ENCODE measurements at regions not wholly inside any gene's neighbourhood (a gene's known extent, or its start where the extent isn't known, plus 50 kb on each side); places are given as distances from the start of the nearest gene placed in this dataset.

DNA sequence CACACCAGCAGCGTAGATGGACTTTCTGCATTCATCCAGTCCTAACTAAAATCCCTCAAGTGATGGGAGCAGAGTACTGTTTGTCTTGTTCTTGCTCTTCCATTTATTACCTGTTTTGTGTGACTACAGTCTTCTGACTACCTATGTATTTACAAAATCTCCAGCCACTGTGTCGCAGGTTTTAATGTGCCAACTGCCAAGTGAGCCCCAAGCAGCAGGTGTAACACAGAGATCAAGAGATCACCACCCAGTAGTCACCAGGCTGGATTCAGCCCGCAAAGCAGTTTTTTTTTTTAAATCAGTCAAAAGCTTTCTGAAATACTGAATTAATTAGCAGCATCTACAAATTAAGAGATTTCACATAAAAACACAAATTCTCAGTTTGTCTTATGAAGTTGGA lies 724.1 kb upstream of the USP15 start:
- Histone ChIP-seq H3K27ac (no peak overlapping the region), H3K27me3 (no peaks in the 10 kb centered on the region), H3K36me3 (no peaks in the 10 kb centered on the region)

DNA sequence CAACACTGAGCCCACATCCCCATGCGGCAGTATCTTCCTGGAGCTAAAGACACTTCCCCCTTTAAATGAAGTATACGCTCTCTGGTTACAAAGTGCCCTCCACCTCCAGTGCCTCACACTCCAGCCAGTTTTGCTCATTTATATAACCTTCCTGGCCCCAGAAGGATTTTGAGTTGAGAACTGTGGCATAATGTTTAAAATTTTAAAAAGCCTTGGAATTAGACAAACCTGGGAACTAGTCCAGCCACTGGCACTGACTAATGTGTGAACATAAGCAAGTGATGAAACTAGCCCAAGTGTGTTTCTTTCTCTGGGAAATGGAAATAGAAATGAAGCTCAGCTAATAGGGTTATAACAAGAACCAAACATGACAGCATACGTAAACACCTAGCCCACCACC lies 723.7 kb upstream of the USP15 start:
- TF ChIP-seq, protein P1, sequence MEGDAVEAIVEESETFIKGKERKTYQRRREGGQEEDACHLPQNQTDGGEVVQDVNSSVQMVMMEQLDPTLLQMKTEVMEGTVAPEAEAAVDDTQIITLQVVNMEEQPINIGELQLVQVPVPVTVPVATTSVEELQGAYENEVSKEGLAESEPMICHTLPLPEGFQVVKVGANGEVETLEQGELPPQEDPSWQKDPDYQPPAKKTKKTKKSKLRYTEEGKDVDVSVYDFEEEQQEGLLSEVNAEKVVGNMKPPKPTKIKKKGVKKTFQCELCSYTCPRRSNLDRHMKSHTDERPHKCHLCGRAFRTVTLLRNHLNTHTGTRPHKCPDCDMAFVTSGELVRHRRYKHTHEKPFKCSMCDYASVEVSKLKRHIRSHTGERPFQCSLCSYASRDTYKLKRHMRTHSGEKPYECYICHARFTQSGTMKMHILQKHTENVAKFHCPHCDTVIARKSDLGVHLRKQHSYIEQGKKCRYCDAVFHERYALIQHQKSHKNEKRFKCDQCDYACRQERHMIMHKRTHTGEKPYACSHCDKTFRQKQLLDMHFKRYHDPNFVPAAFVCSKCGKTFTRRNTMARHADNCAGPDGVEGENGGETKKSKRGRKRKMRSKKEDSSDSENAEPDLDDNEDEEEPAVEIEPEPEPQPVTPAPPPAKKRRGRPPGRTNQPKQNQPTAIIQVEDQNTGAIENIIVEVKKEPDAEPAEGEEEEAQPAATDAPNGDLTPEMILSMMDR (IDR thresholded peaks at IDR 0.05): no peak
- Histone ChIP-seq H3K4me1 (ENCODE audit: control insufficient read depth in 1 of 2, insufficient read depth in 1 of 2, low read depth in 1 of 2, low read length in 1 of 2) (no peaks in the 10 kb centered on the region), H3K9me3 (no peaks in the 10 kb centered on the region), H3K4me3 (ENCODE audit: low read depth in 1 of 2, low read length in 1 of 2) (no peak overlapping the region), H3K36me3 (no peaks in the 10 kb centered on the region), H3K27ac (no peak overlapping the region), H3K27me3 (no peaks in the 10 kb centered on the region)

More for the DNA sequence above, 724.1 kb upstream of the USP15 start:
- Histone ChIP-seq H3K9me3 (no peaks in the 10 kb centered on the region), H3K4me3 (ENCODE audit: low read depth in 1 of 2, low read length in 1 of 2) (no peak overlapping the region), H3K4me1 (ENCODE audit: control insufficient read depth in 1 of 2, insufficient read depth in 1 of 2, low read depth in 1 of 2, low read length in 1 of 2) (no peaks in the 10 kb centered on the region)
- TF ChIP-seq, protein P1 (IDR thresholded peaks at IDR 0.05): no peak

DNA sequence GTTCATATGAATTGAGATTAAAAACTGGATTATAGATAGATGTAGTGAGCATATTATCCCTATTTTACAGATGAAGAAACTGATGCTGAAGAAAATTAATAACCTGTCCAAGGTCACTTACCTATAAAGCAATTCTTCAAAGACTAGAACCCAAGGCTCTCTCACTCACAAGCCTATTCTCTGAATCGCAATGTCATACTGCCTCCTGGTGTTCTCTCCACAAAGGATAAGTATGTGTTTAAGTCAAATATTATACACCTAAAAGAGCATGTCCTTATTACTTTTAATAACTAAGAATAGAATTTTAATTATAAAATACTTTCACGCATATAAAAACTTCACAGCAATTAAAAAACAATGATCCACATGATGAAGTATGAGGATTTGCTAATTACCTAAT lies 721.3 kb upstream of the USP15 start:
- Histone ChIP-seq H3K4me3 (ENCODE audit: low read depth in 1 of 2, low read length in 1 of 2) (no peak overlapping the region), H3K4me1 (ENCODE audit: control insufficient read depth in 1 of 2, insufficient read depth in 1 of 2, low read depth in 1 of 2, low read length in 1 of 2) (no peaks in the 10 kb centered on the region), H3K9me3 (no peaks in the 10 kb centered on the region), H3K27me3 (no peaks in the 10 kb centered on the region), H3K36me3 (no peaks in the 10 kb centered on the region), H3K27ac (no peak overlapping the region)
- TF ChIP-seq, protein P1 (IDR thresholded peaks at IDR 0.05): no peak

DNA sequence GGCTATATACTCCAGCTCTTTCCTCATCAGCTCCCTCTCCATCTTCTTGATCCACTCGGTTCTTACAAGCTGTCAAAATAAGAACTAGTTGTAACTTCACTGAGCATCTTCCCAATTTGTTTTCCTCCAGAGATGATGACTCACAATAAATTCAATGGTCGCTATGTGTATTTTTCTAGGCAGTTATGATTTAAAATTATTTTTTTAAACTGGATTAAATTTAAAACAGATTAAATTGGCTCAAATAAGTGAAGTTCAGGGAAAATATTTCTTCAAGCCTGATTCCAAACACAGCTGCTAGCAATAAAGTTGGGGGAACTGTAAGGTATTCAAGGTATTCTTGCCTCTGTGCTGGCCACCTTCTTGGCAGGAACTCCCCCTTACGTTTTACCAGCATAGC lies 717.7 kb upstream of the USP15 start:
- Histone ChIP-seq H3K27ac (no peak overlapping the region), H3K4me1 (ENCODE audit: control insufficient read depth in 1 of 2, insufficient read depth in 1 of 2, low read depth in 1 of 2, low read length in 1 of 2) (no peaks in the 10 kb centered on the region), H3K27me3 (no peaks in the 10 kb centered on the region), H3K4me3 (ENCODE audit: low read depth in 1 of 2, low read length in 1 of 2) (no peak overlapping the region), H3K9me3 (no peaks in the 10 kb centered on the region), H3K36me3 (no peaks in the 10 kb centered on the region)
- TF ChIP-seq, protein P1 (IDR thresholded peaks at IDR 0.05): no peak

DNA sequence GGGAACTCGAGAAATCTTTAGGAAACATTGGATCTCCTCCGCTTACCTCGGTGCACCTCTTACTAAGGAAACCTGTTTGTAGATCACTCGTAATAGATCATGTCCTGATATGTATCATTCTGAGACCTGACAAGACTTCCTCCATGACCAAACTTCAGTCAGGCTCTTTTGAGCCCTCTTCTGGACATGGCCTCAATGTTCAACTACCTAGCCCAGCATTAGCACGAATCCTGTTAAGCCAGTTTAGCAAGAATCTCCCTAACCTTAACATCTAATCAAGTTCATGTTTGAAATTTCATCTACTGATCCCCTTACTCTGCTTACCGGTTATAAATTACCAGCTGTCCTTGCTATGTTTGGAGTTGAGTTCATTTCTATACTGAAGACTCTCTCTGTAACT lies 713.9 kb upstream of the USP15 start:
- TF ChIP-seq, protein P1 (IDR thresholded peaks at IDR 0.05): no peak
- Histone ChIP-seq H3K36me3 (no peaks in the 10 kb centered on the region), H3K27ac (no peak overlapping the region), H3K27me3 (no peaks in the 10 kb centered on the region), H3K4me3 (ENCODE audit: low read depth in 1 of 2, low read length in 1 of 2) (no peak overlapping the region), H3K9me3 (no peaks in the 10 kb centered on the region), H3K4me1 (ENCODE audit: control insufficient read depth in 1 of 2, insufficient read depth in 1 of 2, low read depth in 1 of 2, low read length in 1 of 2) (no peaks in the 10 kb centered on the region)

DNA sequence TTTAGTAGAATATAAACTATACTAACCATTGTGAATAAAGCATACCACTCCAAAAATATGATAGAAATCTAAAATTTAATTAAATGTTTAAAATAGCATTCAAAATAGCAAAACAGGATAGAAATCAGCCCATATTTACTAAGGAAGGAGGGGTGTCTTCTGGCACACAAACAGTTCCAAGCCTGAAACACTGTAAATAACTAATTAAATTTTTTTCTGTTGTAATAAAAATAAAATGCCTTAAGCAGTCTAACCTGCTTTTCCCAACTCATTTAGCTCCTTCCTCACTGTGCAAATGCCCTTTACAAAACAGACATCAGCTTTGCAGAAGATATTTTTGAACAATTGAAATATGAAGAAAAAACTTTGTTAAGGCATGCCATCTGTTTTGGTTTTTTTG lies 707.1 kb upstream of the USP15 start:
- Histone ChIP-seq H3K27ac (no peak overlapping the region), H3K9me3 (no peaks in the 10 kb centered on the region), H3K36me3 (no peaks in the 10 kb centered on the region), H3K27me3 (no peaks in the 10 kb centered on the region), H3K4me1 (ENCODE audit: control insufficient read depth in 1 of 2, insufficient read depth in 1 of 2, low read depth in 1 of 2, low read length in 1 of 2) (no peaks in the 10 kb centered on the region), H3K4me3 (ENCODE audit: low read depth in 1 of 2, low read length in 1 of 2) (no peak overlapping the region)
- TF ChIP-seq, protein P1 (IDR thresholded peaks at IDR 0.05): no peak

Measured in neutrophil (primary cell).